ENCODE measurements at regions not wholly inside any gene's neighbourhood (a gene's known extent, or its start where the extent isn't known, plus 50 kb on each side); places are given as distances from the start of the nearest gene placed in this dataset.

GRCh38 chrX:123087326-123087725, 96.8 kb upstream of the GRIA3 start:
- peaks cover 5% of the 10 kb centered on the region; the same call in 1 of the 2 replicates for H3K9me3 Mint-ChIP-seq

GRCh38 chrX:123088331-123088730, 95.7 kb upstream of the GRIA3 start:
- DNase-seq, result no peak
- H3K27me3 Mint-ChIP-seq (ENCODE audit: insufficient read depth), result no peaks in the 10 kb centered on the region
- H3K36me3 Mint-ChIP-seq (ENCODE audit: low read depth), result no peaks in the 10 kb centered on the region
- peaks cover 5% of the 10 kb centered on the region; the same call in 1 of the 2 replicates for H3K9me3 Mint-ChIP-seq
- H3K4me1 Mint-ChIP-seq (ENCODE audit: low read depth), result peaks cover 29% of the 10 kb centered on the region
- no peak overlapping the region for H3K4me3 Mint-ChIP-seq
- H3K27ac Mint-ChIP-seq, result no peak overlapping the region
- TF ChIP-seq, protein P1, sequence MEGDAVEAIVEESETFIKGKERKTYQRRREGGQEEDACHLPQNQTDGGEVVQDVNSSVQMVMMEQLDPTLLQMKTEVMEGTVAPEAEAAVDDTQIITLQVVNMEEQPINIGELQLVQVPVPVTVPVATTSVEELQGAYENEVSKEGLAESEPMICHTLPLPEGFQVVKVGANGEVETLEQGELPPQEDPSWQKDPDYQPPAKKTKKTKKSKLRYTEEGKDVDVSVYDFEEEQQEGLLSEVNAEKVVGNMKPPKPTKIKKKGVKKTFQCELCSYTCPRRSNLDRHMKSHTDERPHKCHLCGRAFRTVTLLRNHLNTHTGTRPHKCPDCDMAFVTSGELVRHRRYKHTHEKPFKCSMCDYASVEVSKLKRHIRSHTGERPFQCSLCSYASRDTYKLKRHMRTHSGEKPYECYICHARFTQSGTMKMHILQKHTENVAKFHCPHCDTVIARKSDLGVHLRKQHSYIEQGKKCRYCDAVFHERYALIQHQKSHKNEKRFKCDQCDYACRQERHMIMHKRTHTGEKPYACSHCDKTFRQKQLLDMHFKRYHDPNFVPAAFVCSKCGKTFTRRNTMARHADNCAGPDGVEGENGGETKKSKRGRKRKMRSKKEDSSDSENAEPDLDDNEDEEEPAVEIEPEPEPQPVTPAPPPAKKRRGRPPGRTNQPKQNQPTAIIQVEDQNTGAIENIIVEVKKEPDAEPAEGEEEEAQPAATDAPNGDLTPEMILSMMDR (IDR thresholded peaks at IDR 0.05), result no peak

More at GRCh38 chrX:123087326-123087725, 96.8 kb upstream of the GRIA3 start:
- Mint-ChIP-seq H3K27me3 (ENCODE audit: insufficient read depth) (no peaks in the 10 kb centered on the region), H3K27ac (no peak overlapping the region), H3K4me1 (ENCODE audit: low read depth) (peaks cover 29% of the 10 kb centered on the region), H3K4me3 (no peak overlapping the region), H3K36me3 (ENCODE audit: low read depth) (no peaks in the 10 kb centered on the region)
- TF ChIP-seq, protein P1 (IDR thresholded peaks at IDR 0.05), result no peak
- peak; percentile 26 for DNase-seq

GRCh38 chrX:123088930-123089329, 95.1 kb upstream of the GRIA3 start:
- no peaks in the 10 kb centered on the region for H3K36me3 Mint-ChIP-seq (ENCODE audit: low read depth)
- H3K27me3 Mint-ChIP-seq (ENCODE audit: insufficient read depth), result no peaks in the 10 kb centered on the region
- TF ChIP-seq, protein P1 (IDR thresholded peaks at IDR 0.05), result no peak
- H3K4me3 Mint-ChIP-seq, result no peak overlapping the region
- no peak overlapping the region for H3K27ac Mint-ChIP-seq
- no peak for DNase-seq
- H3K4me1 Mint-ChIP-seq (ENCODE audit: low read depth), result peaks cover 23% of the 10 kb centered on the region
- peaks cover 5% of the 10 kb centered on the region; the same call in 1 of the 2 replicates for H3K9me3 Mint-ChIP-seq

DNA sequence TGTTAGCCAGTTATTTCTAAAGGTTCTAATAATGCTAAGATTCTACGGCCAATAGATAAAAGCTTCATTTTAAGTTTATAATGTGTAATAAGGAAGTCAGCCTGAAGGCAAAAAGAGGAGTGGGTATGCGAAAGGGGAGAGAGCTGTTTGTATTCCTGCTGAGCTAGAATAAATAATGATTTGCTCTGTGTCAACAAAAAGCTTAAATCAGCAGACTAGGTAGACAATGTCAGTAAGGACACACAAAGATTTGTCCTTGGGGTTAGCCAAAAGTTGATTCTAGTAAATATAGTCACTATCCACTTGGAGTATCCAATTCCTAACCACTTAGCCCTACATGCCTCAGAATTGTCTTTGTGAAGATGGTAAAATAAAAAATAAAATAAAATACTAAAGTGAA, 90.3 kb upstream of the GRIA3 start:
- Mint-ChIP-seq H3K9me3 (no peaks in the 10 kb centered on the region), H3K4me3 (no peak overlapping the region), H3K4me1 (ENCODE audit: low read depth) (no peaks in the 10 kb centered on the region), H3K27ac (no peak overlapping the region), H3K27me3 (ENCODE audit: insufficient read depth) (peaks cover 3% of the 10 kb centered on the region; the same call in 1 of the 2 replicates), H3K36me3 (ENCODE audit: low read depth) (no peaks in the 10 kb centered on the region)
- no peak for DNase-seq
- TF ChIP-seq, protein P1 (IDR thresholded peaks at IDR 0.05), result no peak

DNA sequence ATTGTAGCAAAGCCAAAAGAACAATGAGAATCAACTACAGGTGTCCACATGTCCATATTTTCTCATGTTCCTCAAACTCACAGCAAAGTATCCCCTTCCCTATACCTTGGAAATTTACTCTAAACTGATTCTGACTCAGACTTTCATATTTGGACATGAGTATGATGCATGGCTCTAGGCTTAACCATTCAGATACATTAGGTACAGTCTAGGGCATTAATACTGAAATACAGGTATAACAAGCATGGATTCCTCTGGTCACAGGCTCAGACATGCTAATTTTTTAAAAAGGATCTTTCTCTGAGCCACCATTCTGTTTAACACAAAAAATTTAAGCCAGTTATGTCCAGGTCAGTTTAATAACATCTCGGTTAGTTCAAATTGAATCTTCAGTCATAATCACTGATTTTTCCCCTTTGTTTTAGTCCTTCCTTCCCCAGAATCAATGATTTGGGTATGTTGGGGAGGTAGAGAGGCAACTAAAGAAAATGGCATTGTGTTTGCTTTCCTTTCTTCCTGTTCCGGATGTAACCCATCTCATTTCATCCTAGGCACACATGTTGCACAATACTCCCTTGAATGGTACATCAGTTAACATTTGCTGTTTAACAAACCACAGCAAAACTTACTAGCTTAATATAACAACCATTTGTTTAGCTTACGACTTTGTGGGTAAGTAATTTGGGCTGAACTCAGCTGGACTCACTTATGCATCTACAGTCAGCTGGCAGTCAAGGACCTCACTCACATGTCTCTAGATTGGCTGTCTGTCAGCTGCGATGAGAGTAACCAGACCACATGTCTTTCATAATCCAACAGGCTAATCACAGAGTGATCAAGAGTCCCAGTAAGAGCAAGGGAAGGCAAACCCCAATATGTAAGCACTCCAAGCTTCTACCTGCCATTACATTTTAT, 75.3 kb upstream of the GRIA3 start:
- TF ChIP-seq, protein P1 (IDR thresholded peaks at IDR 0.05), result no peak

More for the DNA sequence above, 75.3 kb upstream of the GRIA3 start:
- H3K36me3 Mint-ChIP-seq (ENCODE audit: low read depth), result no peaks in the 10 kb centered on the region
- DNase-seq, result no peak
- H3K4me3 Mint-ChIP-seq, result no peak overlapping the region
- no peaks in the 10 kb centered on the region; the same call in 1 of the 2 replicates for H3K27me3 Mint-ChIP-seq (ENCODE audit: insufficient read depth)
- no peaks in the 10 kb centered on the region for H3K9me3 Mint-ChIP-seq
- no peaks in the 10 kb centered on the region for H3K4me1 Mint-ChIP-seq (ENCODE audit: low read depth)
- H3K27ac Mint-ChIP-seq, result no peak overlapping the region
